ENCODE measurements at regions not wholly inside any gene's neighbourhood (a gene's known extent, or its start where the extent isn't known, plus 50 kb on each side); places are given as distances from the start of the nearest gene placed in this dataset.

GRCh38 chr9:10863476-10863875 is 250.7 kb upstream of the PTPRD start:
- POLR2A ChIA-PET (ENCODE audit: unreplicated experiment): no interaction called here
- no TSS peak for BruUV-seq (replicated peaks)
- Histone ChIP-seq H2AK5ac (ENCODE audit: low read depth, low read length) (no peak overlapping the region), H3K4ac (ENCODE audit: low read depth, low read length) (no peak overlapping the region), H4K5ac (ENCODE audit: low read depth, low read length) (no peak overlapping the region), H2AFZ (replicated peaks; ENCODE audit: low read length, poor library complexity) (no peak overlapping the region), H2BK20ac (ENCODE audit: low read depth, low read length) (no peak overlapping the region), H4K91ac (ENCODE audit: insufficient read depth, low read depth, low read length) (no peak overlapping the region), H2BK15ac (ENCODE audit: low read depth, low read length) (no peak overlapping the region), H3K4me3 (ENCODE audit: insufficient read depth, low read depth, low read length) (no peak overlapping the region), H3K27me3 (ENCODE audit: control insufficient read depth, insufficient read depth, low read length) (no peaks in the 10 kb centered on the region), H2BK120ac (ENCODE audit: low read depth, low read length) (no peak overlapping the region), H3K9ac (ENCODE audit: low read depth, low read length) (no peak overlapping the region), H3K14ac (replicated peaks; ENCODE audit: low read depth, low read length) (no peak overlapping the region), H3K9me1 (ENCODE audit: insufficient read depth, low read length) (no peaks in the 10 kb centered on the region), H3K23ac (ENCODE audit: low read depth, low read length) (no peak overlapping the region), H3K36me3 (ENCODE audit: control insufficient read depth, insufficient read depth, low read length) (no peaks in the 10 kb centered on the region), H2AK9ac (replicated peaks; ENCODE audit: low read depth, low read length, poor library complexity) (no peak overlapping the region), H3K9me3 (ENCODE audit: control insufficient read depth, insufficient read depth, low read length) (no peaks in the 10 kb centered on the region; the same call in 1 of the 2 replicates), H4K20me1 (ENCODE audit: insufficient read depth, low read length) (no peaks in the 10 kb centered on the region), H4K8ac (ENCODE audit: low read depth in 2 of 2, low read length in 2 of 2) (no peak overlapping the region), H3K79me1 (ENCODE audit: low read depth in 1 of 2, low read length in 2 of 2) (no peaks in the 10 kb centered on the region), H3K56ac (ENCODE audit: extremely low read depth, insufficient read depth, low read length) (no peak overlapping the region), H3K18ac (ENCODE audit: low read depth, low read length) (no peak overlapping the region), H3K4me1 (ENCODE audit: control insufficient read depth, insufficient read depth, low read length) (no peaks in the 10 kb centered on the region), H3K27ac (ENCODE audit: insufficient read depth, low read length) (no peak overlapping the region), H3K4me2 (ENCODE audit: low read depth, low read length) (no peak overlapping the region), H2BK5ac (ENCODE audit: low read depth, low read length, poor library complexity, severe bottlenecking) (no peak overlapping the region)
- dilution Hi-C loops (cut with HindIII; ENCODE audit: low sequenced_read_pairs, unreplicated experiment): no loop called here
- intact Hi-C loops (cut with micrococcal nuclease): no loop called here
- TF ChIP-seq, protein P1, sequence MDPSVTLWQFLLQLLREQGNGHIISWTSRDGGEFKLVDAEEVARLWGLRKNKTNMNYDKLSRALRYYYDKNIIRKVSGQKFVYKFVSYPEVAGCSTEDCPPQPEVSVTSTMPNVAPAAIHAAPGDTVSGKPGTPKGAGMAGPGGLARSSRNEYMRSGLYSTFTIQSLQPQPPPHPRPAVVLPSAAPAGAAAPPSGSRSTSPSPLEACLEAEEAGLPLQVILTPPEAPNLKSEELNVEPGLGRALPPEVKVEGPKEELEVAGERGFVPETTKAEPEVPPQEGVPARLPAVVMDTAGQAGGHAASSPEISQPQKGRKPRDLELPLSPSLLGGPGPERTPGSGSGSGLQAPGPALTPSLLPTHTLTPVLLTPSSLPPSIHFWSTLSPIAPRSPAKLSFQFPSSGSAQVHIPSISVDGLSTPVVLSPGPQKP (IDR thresholded peaks at IDR 0.05; ENCODE audit: borderline replicate concordance, low read depth, low read length): no peak
- no peak for TF ChIP-seq POLR2A (IDR thresholded peaks at IDR 0.05; ENCODE audit: low read depth, low read length)
- no peak for TF ChIP-seq RAD21 (IDR thresholded peaks at IDR 0.05; ENCODE audit: low read length)
- no peak for TF ChIP-seq USF2 (IDR thresholded peaks at IDR 0.05; ENCODE audit: low read depth, low read length)
- TF ChIP-seq RCOR1 (IDR thresholded peaks at IDR 0.05; ENCODE audit: insufficient replicate concordance, low read length): no peak
- TF ChIP-seq FOS (IDR thresholded peaks at IDR 0.05; ENCODE audit: low read depth, low read length): no peak
- no peak for TF ChIP-seq NFE2L2 (IDR thresholded peaks at IDR 0.05; ENCODE audit: low read depth, low read length)
- WGBS, 2 experiments (ENCODE audit: extremely low coverage in 2 of 2, insufficient read length in 1 of 2): no CpG with 5 or more reads among the region's 2 CpGs
- in situ Hi-C loops (cut with MboI; ENCODE audit: low sequenced_read_pairs): no loop called here
- ATAC-seq (ENCODE audit: low read depth) (no peak), DNase-seq (no peak)
- CTCF ChIA-PET: no interaction called here

Data from IMR-90 (cell line).